ENCODE measurements at regions not wholly inside any gene's neighbourhood (a gene's known extent, or its start where the extent isn't known, plus 50 kb on each side); places are given as distances from the start of the nearest gene placed in this dataset.
"Not testable (repeated sequence)": the region's sequence is repeated elsewhere in the genome, so short reads cannot be mapped to it uniquely, and the experiment has no call there.

DNA sequence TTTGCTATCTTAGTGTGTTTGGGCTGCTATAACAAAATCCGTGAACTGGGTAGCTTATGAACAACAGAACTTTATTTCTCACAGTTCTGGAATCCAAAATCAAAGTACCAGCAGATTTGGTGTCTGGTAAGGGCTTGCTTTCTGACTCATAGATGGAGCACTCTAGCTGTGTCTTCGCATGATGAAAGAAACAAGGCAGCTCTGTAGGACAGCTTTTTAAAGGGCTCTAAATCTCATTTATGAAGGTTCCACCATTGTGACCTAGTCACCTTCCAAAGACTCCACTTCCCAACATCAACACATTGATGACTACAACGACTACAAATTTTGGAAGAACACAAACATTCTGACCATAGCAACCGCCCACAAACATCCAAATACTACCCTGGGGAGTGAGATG is 158.6 kb upstream of the LCORL start:
- peaks cover 10 to 13% of the 10 kb centered on the region in 2 donors for H3K27me3 Mint-ChIP-seq
- H3K4me1 Mint-ChIP-seq (ENCODE audit: low read depth in 2 of 2): no peaks in the 10 kb centered on the region
- DNase-seq (no peak), ATAC-seq (replicated peaks) (no peak)
- no peaks in the 10 kb centered on the region for H3K36me3 Mint-ChIP-seq (ENCODE audit: insufficient read depth)
- H3K4me3 Mint-ChIP-seq: no peak overlapping the region
- no peak overlapping the region for H3K27ac Mint-ChIP-seq
- no peaks in the 10 kb centered on the region for H3K9me3 Mint-ChIP-seq

- H3K4me1 Mint-ChIP-seq (ENCODE audit: low read depth in 2 of 2): no peaks in the 10 kb centered on the region
- no peak overlapping the region for H3K27ac Mint-ChIP-seq
- DNase-seq (no peak), ATAC-seq (replicated peaks) (no peak)
- peaks cover 30 to 34% of the 10 kb centered on the region in 2 donors for H3K27me3 Mint-ChIP-seq
- H3K4me3 Mint-ChIP-seq: no peak overlapping the region
- peaks cover 0 to 3% of the 10 kb centered on the region in 2 donors for H3K9me3 Mint-ChIP-seq
- no peaks in the 10 kb centered on the region for H3K36me3 Mint-ChIP-seq (ENCODE audit: insufficient read depth)
Measured at GRCh38 chr4:18171896-18172295, 150.3 kb upstream of the LCORL start.

- H3K4me1 Mint-ChIP-seq (ENCODE audit: low read depth in 2 of 2): no peaks in the 10 kb centered on the region
- H3K27ac Mint-ChIP-seq: no peak overlapping the region
- H3K9me3 Mint-ChIP-seq: peaks cover 0 to 3% of the 10 kb centered on the region in 2 donors
- no peaks in the 10 kb centered on the region for H3K36me3 Mint-ChIP-seq (ENCODE audit: insufficient read depth)
- peaks cover 34 to 48% of the 10 kb centered on the region in 2 donors for H3K27me3 Mint-ChIP-seq
- ATAC-seq (replicated peaks) (no peak), DNase-seq (no peak)
- no peak overlapping the region for H3K4me3 Mint-ChIP-seq
Measured at GRCh38 chr4:18167831-18168230, 146.3 kb upstream of the LCORL start.

GRCh38 chr4:18166925-18167324 is 145.4 kb upstream of the LCORL start:
- no peak for ATAC-seq (replicated peaks)
- Mint-ChIP-seq H3K4me3 (no peak overlapping the region), H3K4me1 (ENCODE audit: low read depth in 2 of 2) (no peaks in the 10 kb centered on the region), H3K36me3 (ENCODE audit: insufficient read depth) (no peaks in the 10 kb centered on the region), H3K27me3 (peaks cover 29 to 41% of the 10 kb centered on the region in 2 donors), H3K27ac (no peak overlapping the region), H3K9me3 (peaks cover 0 to 3% of the 10 kb centered on the region in 2 donors)
- no peak for DNase-seq

- ATAC-seq (replicated peaks): no peak
- Mint-ChIP-seq H3K27ac (no peak overlapping the region), H3K4me1 (ENCODE audit: low read depth in 2 of 2) (no peaks in the 10 kb centered on the region), H3K36me3 (ENCODE audit: insufficient read depth) (no peaks in the 10 kb centered on the region), H3K4me3 (no peak overlapping the region), H3K27me3 (peaks cover 16 to 20% of the 10 kb centered on the region in 2 donors), H3K9me3 (peaks cover 0 to 3% of the 10 kb centered on the region in 2 donors)
- DNase-seq: no peak
Measured at GRCh38 chr4:18162453-18162852, 140.9 kb upstream of the LCORL start.

GRCh38 chr4:18159117-18159912 is 137.8 kb upstream of the LCORL start:
- DNase-seq; H3K27me3 Mint-ChIP-seq; H3K27ac Mint-ChIP-seq; ATAC-seq (replicated peaks); H3K4me3 Mint-ChIP-seq; H3K9me3 Mint-ChIP-seq; H3K4me1 Mint-ChIP-seq (ENCODE audit: low read depth in 2 of 2); H3K36me3 Mint-ChIP-seq (ENCODE audit: insufficient read depth): not testable (repeated sequence)

GRCh38 chr4:18155067-18156041 is 133.8 kb upstream of the LCORL start:
- Mint-ChIP-seq H3K9me3 (no peaks in the 10 kb centered on the region), H3K27me3 (peaks cover 0 to 11% of the 10 kb centered on the region in 2 donors), H3K4me1 (ENCODE audit: low read depth in 2 of 2) (no peaks in the 10 kb centered on the region), H3K27ac (no peak overlapping the region), H3K36me3 (ENCODE audit: insufficient read depth) (no peaks in the 10 kb centered on the region), H3K4me3 (no peak overlapping the region)
- ATAC-seq (replicated peaks): no peak
- DNase-seq: no peak

DNA sequence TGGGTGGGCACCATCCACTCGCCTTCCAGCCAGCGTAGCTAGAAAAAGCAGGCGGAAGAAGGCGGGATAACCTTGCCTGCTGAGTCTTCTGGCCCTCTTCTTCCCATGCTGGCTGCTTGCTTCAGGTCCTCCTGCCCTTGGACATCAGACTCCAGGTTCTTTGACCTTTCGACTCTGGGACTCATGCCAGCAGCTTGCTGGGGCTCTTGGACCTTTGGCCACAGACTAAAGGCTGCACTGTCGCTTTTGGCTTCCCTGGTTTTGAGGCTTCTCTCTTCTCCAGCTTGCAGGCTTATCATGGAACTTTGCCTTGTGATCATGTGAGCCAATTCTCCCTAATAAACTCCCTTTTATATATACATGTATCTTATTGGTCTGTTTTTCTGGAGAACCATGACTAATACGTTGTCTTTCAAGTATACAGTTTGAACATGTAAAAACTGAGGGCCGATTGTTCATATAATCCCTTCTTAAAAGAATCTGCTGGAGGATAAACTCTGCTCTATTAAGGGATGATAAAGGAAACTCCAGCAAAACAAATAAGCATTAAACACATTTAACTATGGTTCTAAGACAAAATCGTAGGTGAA is 116.6 kb upstream of the LCORL start:
- no peak for ATAC-seq (replicated peaks)
- DNase-seq: no peak
- H3K4me1 Mint-ChIP-seq (ENCODE audit: low read depth in 2 of 2): no peaks in the 10 kb centered on the region
- H3K27me3 Mint-ChIP-seq: peaks cover 19% of the 10 kb centered on the region in 2 donors
- H3K27ac Mint-ChIP-seq: no peak overlapping the region
- H3K4me3 Mint-ChIP-seq: no peak overlapping the region
- no peaks in the 10 kb centered on the region for H3K36me3 Mint-ChIP-seq (ENCODE audit: insufficient read depth)
- H3K9me3 Mint-ChIP-seq: no peaks in the 10 kb centered on the region

DNA sequence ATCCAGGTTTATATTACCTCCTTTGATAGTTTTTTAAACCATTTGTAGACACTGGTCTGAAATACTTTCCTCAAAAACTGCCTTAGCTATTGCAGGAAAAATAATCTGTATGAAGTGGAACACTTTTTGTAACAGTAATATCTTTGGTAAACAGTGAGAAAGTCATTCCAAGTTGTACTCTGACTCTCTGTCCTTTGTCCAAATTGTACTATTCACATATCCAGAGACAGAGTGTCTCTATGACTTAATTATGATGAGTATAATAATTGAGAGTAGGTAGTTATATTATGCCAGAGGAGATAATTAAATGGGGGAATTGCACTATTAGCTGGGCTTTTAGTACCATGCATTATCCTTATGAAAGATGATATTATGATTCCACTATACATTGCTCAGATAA is 112.6 kb upstream of the LCORL start:
- no peaks in the 10 kb centered on the region for H3K4me1 Mint-ChIP-seq (ENCODE audit: low read depth in 2 of 2)
- no peaks in the 10 kb centered on the region for H3K36me3 Mint-ChIP-seq (ENCODE audit: insufficient read depth)
- no peaks in the 10 kb centered on the region for H3K9me3 Mint-ChIP-seq
- DNase-seq (no peak), ATAC-seq (replicated peaks) (no peak)
- no peak overlapping the region for H3K27ac Mint-ChIP-seq
- peaks cover 34 to 35% of the 10 kb centered on the region in 2 donors for H3K27me3 Mint-ChIP-seq
- H3K4me3 Mint-ChIP-seq: no peak overlapping the region

- Mint-ChIP-seq H3K27me3 (peaks cover 34 to 44% of the 10 kb centered on the region in 2 donors), H3K9me3 (no peaks in the 10 kb centered on the region), H3K4me1 (ENCODE audit: low read depth in 2 of 2) (no peaks in the 10 kb centered on the region), H3K36me3 (ENCODE audit: insufficient read depth) (no peaks in the 10 kb centered on the region), H3K27ac (no peak overlapping the region), H3K4me3 (no peak overlapping the region)
- DNase-seq (no peak), ATAC-seq (replicated peaks) (no peak)
Measured at GRCh38 chr4:18130256-18130655, 108.7 kb upstream of the LCORL start.

GRCh38 chr4:18128241-18128640 is 106.7 kb upstream of the LCORL start:
- Mint-ChIP-seq H3K36me3 (ENCODE audit: insufficient read depth) (no peaks in the 10 kb centered on the region), H3K27me3 (peaks cover 14 to 26% of the 10 kb centered on the region in 2 donors), H3K4me1 (ENCODE audit: low read depth in 2 of 2) (no peaks in the 10 kb centered on the region), H3K4me3 (no peak overlapping the region), H3K27ac (no peak overlapping the region), H3K9me3 (no peaks in the 10 kb centered on the region)
- no peak for DNase-seq
- ATAC-seq (replicated peaks): no peak

DNA sequence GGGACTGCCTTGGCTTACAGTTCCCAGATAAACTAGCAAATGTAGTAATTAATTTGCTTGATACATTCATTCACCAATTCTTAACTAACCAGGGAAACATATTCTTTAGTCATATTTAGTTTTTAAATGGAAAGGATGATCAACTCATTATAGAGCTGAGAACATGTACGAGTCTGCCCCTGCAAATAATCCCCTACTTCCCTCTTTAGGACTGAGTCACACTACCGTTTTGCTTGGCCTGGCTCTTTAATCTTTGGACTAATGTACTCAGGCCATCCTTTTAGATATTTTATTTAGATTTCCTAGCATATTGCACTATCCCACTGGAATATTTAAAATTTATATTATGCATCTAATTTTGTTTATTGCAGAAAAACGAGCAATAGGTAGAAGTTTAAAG is 105.5 kb upstream of the LCORL start:
- DNase-seq (no peak), ATAC-seq (replicated peaks) (no peak)
- Mint-ChIP-seq H3K4me3 (no peak overlapping the region), H3K27ac (no peak overlapping the region), H3K27me3 (peaks cover 13 to 18% of the 10 kb centered on the region in 2 donors), H3K4me1 (ENCODE audit: low read depth in 2 of 2) (no peaks in the 10 kb centered on the region), H3K36me3 (ENCODE audit: insufficient read depth) (no peaks in the 10 kb centered on the region), H3K9me3 (no peaks in the 10 kb centered on the region)

- no peak for DNase-seq
- Mint-ChIP-seq H3K27ac (no peak overlapping the region), H3K4me3 (no peak overlapping the region), H3K4me1 (ENCODE audit: low read depth in 2 of 2) (no peaks in the 10 kb centered on the region), H3K27me3 (peaks cover 23 to 37% of the 10 kb centered on the region in 2 donors), H3K9me3 (no peaks in the 10 kb centered on the region), H3K36me3 (ENCODE audit: insufficient read depth) (no peaks in the 10 kb centered on the region)
- no peak for ATAC-seq (replicated peaks)
Measured at GRCh38 chr4:18113710-18114331, 92.3 kb upstream of the LCORL start.

All from effector memory CD8-positive, alpha-beta T cell (primary cell).